SHP77 treated with DMSO at 0.1 percent for 48 hours (cell line): ENCODE measurements at regions not wholly inside any gene's neighbourhood (a gene's known extent, or its start where the extent isn't known, plus 50 kb on each side); places are given as distances from the start of the nearest gene placed in this dataset.

Experiments used
- DNase-seq: peaks from one replicate; lab custom pipeline; 2025; lab: John Stamatoyannopoulos, UW

- DNase-seq = no peak
Measured at GRCh38 chr21:25139414-25139813, 467.9 kb downstream of the MRPL39 start.

- no peak for DNase-seq
Measured at GRCh38 chr21:25133939-25134338, 473.3 kb downstream of the MRPL39 start.

- no peak for DNase-seq
Measured at GRCh38 chr21:25127811-25128210, 479.5 kb downstream of the MRPL39 start.

- DNase-seq = no peak
Measured at GRCh38 chr21:25127007-25127406, 480.3 kb downstream of the MRPL39 start.

GRCh38 chr21:25126564-25126963, 480.7 kb downstream of the MRPL39 start:
- DNase-seq = no peak

- no peak for DNase-seq
Measured at GRCh38 chr21:25118648-25119047, 488.6 kb downstream of the MRPL39 start.

- no peak for DNase-seq
Measured at GRCh38 chr21:25115021-25115420, 492.3 kb downstream of the MRPL39 start.

- no peak for DNase-seq
Measured at GRCh38 chr21:25107708-25108107, 499.6 kb downstream of the MRPL39 start.

GRCh38 chr21:25103500-25104207, 503.6 kb downstream of the MRPL39 start:
- DNase-seq = no peak

- DNase-seq = no peak
Measured at GRCh38 chr21:25097648-25098047, 509.6 kb downstream of the MRPL39 start.

- DNase-seq = no peak
Measured at GRCh38 chr21:25094695-25095094, 512.6 kb downstream of the MRPL39 start.

GRCh38 chr21:25092441-25093011, 514.8 kb downstream of the MRPL39 start:
- DNase-seq = no peak

GRCh38 chr21:25081096-25081495, 526.2 kb downstream of the MRPL39 start:
- no peak for DNase-seq

- no peak for DNase-seq
Measured at GRCh38 chr21:25080661-25081060, 526.6 kb downstream of the MRPL39 start.

GRCh38 chr21:25080141-25080540, 527.1 kb downstream of the MRPL39 start:
- no peak for DNase-seq

GRCh38 chr21:25079053-25079452, 528.2 kb downstream of the MRPL39 start:
- DNase-seq = no peak

- DNase-seq = no peak
Measured at GRCh38 chr21:25062061-25062460, 545.2 kb downstream of the MRPL39 start.

- no peak for DNase-seq
Measured at GRCh38 chr21:25054689-25055088, 552.6 kb downstream of the MRPL39 start.

GRCh38 chr21:25039461-25040380, 567.6 kb downstream of the MRPL39 start:
- DNase-seq = peak; percentile 20

GRCh38 chr21:25036775-25037174, 570.5 kb downstream of the MRPL39 start:
- no peak for DNase-seq

GRCh38 chr21:25031750-25032149, 575.5 kb downstream of the MRPL39 start:
- DNase-seq = no peak

GRCh38 chr21:25029580-25029979, 577.7 kb downstream of the MRPL39 start:
- no peak for DNase-seq

GRCh38 chr21:25025596-25025995, 581.7 kb downstream of the MRPL39 start:
- DNase-seq = no peak
